Large intestine (tissue), 3 donors: ENCODE measurements at regions not wholly inside any gene's neighbourhood (a gene's known extent, or its start where the extent isn't known, plus 50 kb on each side); places are given as distances from the start of the nearest gene placed in this dataset.

Experiments used
- DNase-seq, 2 donors: peaks; one replicate each; pipeline versions ENCODE4 v3.0.0 to v3.0.0-alpha.2; 2013
- H3K27ac ChIP-seq: one replicate; pipeline ENCODE4 v1.5.1; 2013; ENCODE audit warnings: low read length
- H3K27me3 ChIP-seq: 2 replicates; pipeline ENCODE4 v1.6.1; 2013; ENCODE audit warnings: low read length; ENCODE audit not compliant: control insufficient read depth, insufficient read depth
- H3K36me3 ChIP-seq: 2 replicates; pipeline ENCODE4 v1.6.1; 2013; ENCODE audit warnings: low read length; ENCODE audit not compliant: control insufficient read depth, insufficient read depth
- H3K4me1 ChIP-seq: one replicate; pipeline ENCODE4 v1.6.1; 2013; ENCODE audit warnings: low read length; ENCODE audit not compliant: control insufficient read depth, insufficient read depth
- H3K4me3 ChIP-seq: one replicate; pipeline ENCODE4 v1.5.1; 2013; ENCODE audit warnings: low read length
- H3K9me3 ChIP-seq: one replicate; pipeline ENCODE4 v1.6.1; 2013; ENCODE audit warnings: mild to moderate bottlenecking, low read depth, low read length, moderate library complexity; ENCODE audit not compliant: control insufficient read depth
- WGBS: methylation state at CpG from one replicate; pipeline ENCODE4 v1.1.5; 2013; ENCODE audit warnings: low lambda C conversion rate; ENCODE audit not compliant: insufficient coverage; 5-methylcytosine and 5-hydroxymethylcytosine counted together

GRCh38 chr3:127371846-127372245, 84.0 kb upstream of the PRR20G start:
- 78% methylated on average over 5 of the region's 6 CpGs for WGBS
- Histone ChIP-seq H3K36me3 (no peaks in the 10 kb centered on the region), H3K4me3 (no peak overlapping the region), H3K9me3 (peaks cover 3% of the 10 kb centered on the region), H3K27me3 (peaks cover 14% of the 10 kb centered on the region), H3K4me1 (no peaks in the 10 kb centered on the region), H3K27ac (no peak overlapping the region)
- no peak for DNase-seq

DNA sequence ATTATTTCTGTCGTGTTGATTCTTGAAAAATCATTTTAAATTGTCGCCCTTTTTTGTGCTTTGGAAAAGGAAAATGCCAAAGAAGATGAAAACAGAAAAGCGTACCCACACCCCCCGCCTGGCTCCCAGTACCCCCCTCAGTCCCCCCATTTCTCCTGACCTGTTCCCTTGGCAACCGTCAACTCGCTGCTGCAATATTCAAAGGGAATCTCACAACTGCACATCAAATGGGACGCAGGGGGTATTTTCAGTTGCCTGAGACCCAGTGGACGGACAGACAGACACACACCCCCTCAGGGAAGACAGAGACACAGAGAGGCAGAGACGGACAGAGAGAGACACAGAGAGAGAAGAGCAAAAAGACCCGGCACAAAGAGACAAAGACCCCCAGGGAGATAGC, 83.5 kb upstream of the PRR20G start:
- no peak overlapping the region for H3K27ac ChIP-seq
- no peak overlapping the region for H3K4me3 ChIP-seq
- no peaks in the 10 kb centered on the region for H3K9me3 ChIP-seq
- no peak for DNase-seq
- H3K4me1 ChIP-seq: no peaks in the 10 kb centered on the region
- no peaks in the 10 kb centered on the region for H3K36me3 ChIP-seq
- 40% methylated on average over 1 of the region's 10 CpGs for WGBS
- peaks cover 16% of the 10 kb centered on the region for H3K27me3 ChIP-seq

DNA sequence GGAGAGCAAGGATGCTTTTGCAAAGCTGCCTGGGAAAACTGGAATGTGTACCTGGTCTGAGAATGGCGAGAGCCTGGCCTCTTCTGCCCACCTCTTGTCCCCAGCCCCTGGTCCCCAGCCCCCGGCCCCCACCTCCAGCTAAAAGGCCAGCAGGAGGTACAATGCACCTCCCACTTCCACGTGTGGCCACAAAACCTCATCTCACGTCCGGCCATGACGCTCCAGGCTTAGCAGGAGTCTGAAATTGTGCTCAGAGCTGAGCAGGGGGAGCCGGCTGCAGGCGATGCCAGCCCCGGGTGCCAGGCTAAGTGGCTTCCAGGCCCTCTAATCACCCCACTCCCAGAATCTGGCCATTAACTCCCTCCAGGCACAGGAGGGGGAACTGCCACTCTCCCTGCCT, 83.1 kb upstream of the PRR20G start:
- no peaks in the 10 kb centered on the region for H3K4me1 ChIP-seq
- DNase-seq: no peak
- WGBS: no CpG with 5 or more reads among the region's 9 CpGs
- H3K27ac ChIP-seq: no peak overlapping the region
- no peaks in the 10 kb centered on the region for H3K36me3 ChIP-seq
- peaks cover 16% of the 10 kb centered on the region for H3K27me3 ChIP-seq
- H3K9me3 ChIP-seq: no peaks in the 10 kb centered on the region
- no peak overlapping the region for H3K4me3 ChIP-seq

DNA sequence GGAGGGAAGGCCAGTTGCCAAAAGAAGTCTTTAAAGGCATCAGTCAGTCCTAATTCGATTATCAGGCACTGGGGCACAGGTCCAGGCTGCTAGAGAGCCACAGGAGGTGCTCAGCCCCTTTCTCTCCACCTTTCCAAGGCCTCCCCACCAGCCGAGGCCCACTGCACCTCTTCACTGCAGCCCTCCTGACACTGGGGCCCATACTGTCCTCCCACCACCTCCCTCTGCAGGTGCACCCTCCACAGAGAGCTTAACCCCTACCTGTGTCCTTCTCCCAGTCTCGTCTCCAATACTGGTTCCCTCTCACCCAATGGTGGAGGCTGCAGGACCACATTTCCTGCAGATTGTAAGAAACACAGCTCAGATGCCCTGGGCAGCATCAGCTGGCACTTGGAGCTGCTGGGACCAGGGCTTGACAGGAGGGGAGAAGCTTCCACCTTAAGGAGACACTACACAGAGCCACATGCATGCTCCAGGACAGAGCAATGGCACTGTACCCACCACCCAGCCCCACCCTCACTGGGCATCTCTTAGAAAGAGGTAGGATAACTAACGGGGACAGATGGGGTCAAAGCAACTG, 81.6 kb upstream of the PRR20G start:
- Histone ChIP-seq H3K27me3 (peaks cover 20% of the 10 kb centered on the region), H3K36me3 (no peaks in the 10 kb centered on the region), H3K9me3 (no peaks in the 10 kb centered on the region), H3K27ac (no peak overlapping the region), H3K4me1 (no peaks in the 10 kb centered on the region), H3K4me3 (no peak overlapping the region)
- no peak for DNase-seq
- 67% methylated on average over 1 of the region's 4 CpGs for WGBS

- WGBS: no CpG with 5 or more reads among the region's 14 CpGs
- no peaks in the 10 kb centered on the region for H3K4me1 ChIP-seq
- H3K9me3 ChIP-seq: no peaks in the 10 kb centered on the region
- H3K27me3 ChIP-seq: peaks cover 20% of the 10 kb centered on the region
- DNase-seq: no peak
- no peak overlapping the region for H3K27ac ChIP-seq
- no peak overlapping the region for H3K4me3 ChIP-seq
- no peaks in the 10 kb centered on the region for H3K36me3 ChIP-seq
Measured at GRCh38 chr3:127368186-127369032, 80.6 kb upstream of the PRR20G start.

DNA sequence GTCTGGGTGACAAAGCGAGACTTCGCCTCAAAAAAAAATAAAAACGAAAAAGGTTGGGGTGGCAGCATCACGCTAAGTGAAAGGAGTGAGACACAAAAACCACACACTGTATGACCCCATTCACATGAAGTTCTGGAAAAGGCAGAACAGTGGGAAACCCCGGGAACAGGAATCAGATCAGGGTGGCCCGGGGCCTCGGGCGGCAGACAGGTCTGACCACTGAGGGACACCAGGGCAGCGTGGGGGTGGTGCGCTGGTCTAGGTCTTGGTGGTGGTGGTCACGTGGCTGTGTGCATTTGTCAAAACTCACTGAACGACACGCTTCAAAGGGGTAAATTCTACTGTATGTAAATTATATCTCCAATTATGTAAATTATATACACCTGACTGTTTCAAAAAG, 79.7 kb upstream of the PRR20G start:
- H3K4me1 ChIP-seq: no peaks in the 10 kb centered on the region
- no peaks in the 10 kb centered on the region for H3K9me3 ChIP-seq
- H3K36me3 ChIP-seq: no peaks in the 10 kb centered on the region
- no peak for DNase-seq
- 100% methylated on average over 2 of the region's 13 CpGs for WGBS
- no peak overlapping the region for H3K4me3 ChIP-seq
- no peak overlapping the region for H3K27ac ChIP-seq
- H3K27me3 ChIP-seq: peaks cover 20% of the 10 kb centered on the region

DNA sequence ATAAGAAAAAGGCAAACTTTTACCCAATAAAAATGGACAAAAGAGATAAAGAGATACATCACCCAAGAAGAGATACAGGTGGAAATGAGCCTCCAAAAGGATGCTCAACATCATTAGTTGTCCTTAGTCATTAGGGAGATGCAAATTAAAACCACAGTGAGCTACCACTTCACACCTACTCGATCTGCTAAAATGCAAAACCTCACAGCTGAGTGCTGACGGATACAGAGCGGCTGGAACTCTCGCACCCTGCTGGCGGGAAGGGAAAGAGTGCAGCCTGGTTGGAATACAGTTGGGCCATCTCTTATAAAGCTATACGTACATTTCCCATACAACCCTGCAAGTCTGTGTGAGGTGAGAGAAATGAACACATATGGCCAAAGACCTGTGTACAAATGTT, 78.5 kb upstream of the PRR20G start:
- Histone ChIP-seq H3K9me3 (no peaks in the 10 kb centered on the region), H3K4me1 (no peaks in the 10 kb centered on the region), H3K27ac (no peak overlapping the region), H3K27me3 (peaks cover 20% of the 10 kb centered on the region), H3K4me3 (no peak overlapping the region), H3K36me3 (no peaks in the 10 kb centered on the region)
- no peak for DNase-seq
- WGBS: no CpG with 5 or more reads among the region's 6 CpGs

DNA sequence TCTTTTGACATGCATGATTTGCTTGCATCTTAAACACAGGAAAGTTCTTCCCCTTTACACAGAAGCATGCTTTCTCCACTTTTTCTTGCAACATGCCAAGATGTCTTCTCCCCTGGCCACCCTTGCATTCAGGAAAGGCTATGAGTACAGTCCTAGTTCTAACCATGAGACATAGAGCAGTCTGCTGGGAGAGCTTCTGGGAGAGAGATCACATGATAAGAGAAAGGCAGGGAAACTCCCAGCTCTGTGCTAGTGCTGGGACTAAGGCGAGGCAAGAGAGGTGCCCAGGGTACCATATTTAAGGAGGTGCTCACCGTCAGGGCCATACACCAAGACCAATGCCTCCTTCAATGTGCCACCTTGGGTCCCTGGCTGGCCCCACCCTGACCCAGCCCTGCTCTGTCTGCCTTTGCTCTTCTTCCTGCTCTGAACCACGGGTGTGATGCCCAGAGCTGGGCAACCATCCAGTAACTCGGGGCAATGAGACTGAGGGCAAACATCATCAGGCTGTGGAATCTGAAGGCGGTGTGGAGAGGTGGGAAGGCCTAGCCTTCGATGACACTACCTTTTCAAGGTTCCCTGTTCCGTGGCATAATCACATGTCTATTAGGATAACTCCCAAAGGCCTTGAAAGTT, 77.4 kb upstream of the PRR20G start:
- Histone ChIP-seq H3K27ac (no peak overlapping the region), H3K4me1 (no peaks in the 10 kb centered on the region), H3K4me3 (no peak overlapping the region), H3K27me3 (peaks cover 20% of the 10 kb centered on the region), H3K9me3 (no peaks in the 10 kb centered on the region), H3K36me3 (no peaks in the 10 kb centered on the region)
- WGBS: 43% methylated on average over 1 of the region's 7 CpGs
- no peak for DNase-seq

DNA sequence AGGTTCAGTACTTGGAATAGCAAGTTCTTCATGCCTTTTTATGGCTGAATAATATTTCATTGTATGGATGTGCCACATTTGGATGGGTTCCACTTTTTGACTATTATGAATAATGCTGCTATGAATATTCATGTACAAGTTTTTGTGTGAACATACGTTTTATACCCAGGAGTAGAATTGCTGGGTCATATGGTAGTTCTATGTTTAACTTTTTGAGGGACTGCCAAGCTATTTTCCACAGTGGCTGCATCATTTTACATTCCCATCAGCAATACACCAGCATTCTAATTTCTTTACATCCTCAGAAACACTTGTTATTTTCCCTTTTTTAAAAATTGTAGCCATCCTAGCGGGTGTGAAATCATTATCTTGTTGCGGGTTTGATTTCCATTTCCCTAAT, 76.0 kb upstream of the PRR20G start:
- no peaks in the 10 kb centered on the region for H3K36me3 ChIP-seq
- H3K9me3 ChIP-seq: no peaks in the 10 kb centered on the region
- no peak overlapping the region for H3K27ac ChIP-seq
- H3K27me3 ChIP-seq: peaks cover 20% of the 10 kb centered on the region
- H3K4me1 ChIP-seq: no peaks in the 10 kb centered on the region
- 100% methylated on average over 1 of the region's 3 CpGs for WGBS
- H3K4me3 ChIP-seq: no peak overlapping the region
- no peak for DNase-seq

GRCh38 chr3:127363171-127363570, 75.3 kb upstream of the PRR20G start:
- WGBS: no CpG with 5 or more reads among the region's 13 CpGs
- H3K4me1 ChIP-seq: no peaks in the 10 kb centered on the region

More at GRCh38 chr3:127363171-127363570, 75.3 kb upstream of the PRR20G start:
- no peak overlapping the region for H3K4me3 ChIP-seq
- H3K27me3 ChIP-seq: peaks cover 13% of the 10 kb centered on the region
- no peaks in the 10 kb centered on the region for H3K36me3 ChIP-seq
- H3K9me3 ChIP-seq: no peaks in the 10 kb centered on the region
- no peak overlapping the region for H3K27ac ChIP-seq
- DNase-seq: no peak
